ENCODE measurements at regions not wholly inside any gene's neighbourhood (a gene's known extent, or its start where the extent isn't known, plus 50 kb on each side); places are given as distances from the start of the nearest gene placed in this dataset.

DNA sequence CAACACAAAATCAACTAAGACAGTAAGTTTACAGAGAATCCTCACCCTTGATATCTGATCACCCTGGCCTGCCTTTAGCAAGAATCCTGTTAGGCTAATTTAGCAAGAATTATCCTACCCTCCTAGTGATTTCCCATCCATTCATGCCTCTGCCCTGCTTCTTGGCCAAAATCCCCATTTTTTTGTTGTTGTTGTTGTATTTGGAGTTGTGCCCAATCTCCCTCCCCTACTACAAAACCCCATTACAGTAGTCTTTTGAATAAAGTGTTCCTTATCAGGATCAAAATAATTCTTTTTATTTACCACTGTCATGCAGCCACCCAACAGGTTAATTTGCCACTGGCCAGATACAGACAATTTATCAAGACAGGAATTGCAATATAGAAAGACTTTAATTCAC lies 58.5 kb upstream of the CLINT1 start:
- H3K27ac ChIP-seq = no peak overlapping the region
- TF ChIP-seq, protein P1, sequence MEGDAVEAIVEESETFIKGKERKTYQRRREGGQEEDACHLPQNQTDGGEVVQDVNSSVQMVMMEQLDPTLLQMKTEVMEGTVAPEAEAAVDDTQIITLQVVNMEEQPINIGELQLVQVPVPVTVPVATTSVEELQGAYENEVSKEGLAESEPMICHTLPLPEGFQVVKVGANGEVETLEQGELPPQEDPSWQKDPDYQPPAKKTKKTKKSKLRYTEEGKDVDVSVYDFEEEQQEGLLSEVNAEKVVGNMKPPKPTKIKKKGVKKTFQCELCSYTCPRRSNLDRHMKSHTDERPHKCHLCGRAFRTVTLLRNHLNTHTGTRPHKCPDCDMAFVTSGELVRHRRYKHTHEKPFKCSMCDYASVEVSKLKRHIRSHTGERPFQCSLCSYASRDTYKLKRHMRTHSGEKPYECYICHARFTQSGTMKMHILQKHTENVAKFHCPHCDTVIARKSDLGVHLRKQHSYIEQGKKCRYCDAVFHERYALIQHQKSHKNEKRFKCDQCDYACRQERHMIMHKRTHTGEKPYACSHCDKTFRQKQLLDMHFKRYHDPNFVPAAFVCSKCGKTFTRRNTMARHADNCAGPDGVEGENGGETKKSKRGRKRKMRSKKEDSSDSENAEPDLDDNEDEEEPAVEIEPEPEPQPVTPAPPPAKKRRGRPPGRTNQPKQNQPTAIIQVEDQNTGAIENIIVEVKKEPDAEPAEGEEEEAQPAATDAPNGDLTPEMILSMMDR (IDR thresholded peaks at IDR 0.05 in 4 of 5, conservative IDR thresholded peaks at IDR 0.05 in 1 of 5) = no peak
- TF ChIP-seq POLR2A (IDR thresholded peaks at IDR 0.05) = no peak

DNA sequence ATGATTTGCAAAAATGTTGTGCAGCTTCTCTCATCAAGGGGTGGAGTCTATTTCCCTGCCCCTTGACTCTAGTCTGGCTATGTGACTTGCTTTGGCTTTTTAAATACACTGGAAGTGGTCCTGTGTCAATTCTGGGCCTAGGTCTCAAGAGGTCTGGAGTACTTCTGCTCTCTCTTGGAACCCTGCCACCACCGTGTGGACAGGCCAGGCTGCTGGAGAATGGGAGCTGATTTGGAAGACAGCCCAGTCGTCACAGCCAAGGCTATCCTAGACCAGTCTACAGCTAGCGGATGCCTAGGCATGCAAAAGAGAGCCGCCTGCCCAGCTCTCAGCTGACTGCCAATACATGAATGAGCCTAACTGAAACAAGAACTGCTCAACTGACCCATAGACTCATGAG lies 56.7 kb upstream of the CLINT1 start:
- no peak for TF ChIP-seq POLR2A (IDR thresholded peaks at IDR 0.05)
- TF ChIP-seq, protein P1 (IDR thresholded peaks at IDR 0.05 in 4 of 5, conservative IDR thresholded peaks at IDR 0.05 in 1 of 5) = no peak
- Histone ChIP-seq H3K4me3 (no peak overlapping the region), H3K4me1 (peaks cover 9 to 10% of the 10 kb centered on the region in 2 donors), H3K27ac (peak overlapping the region in 1 of 4 donors; percentile 43), H3K27me3 (no peaks in the 10 kb centered on the region), H3K9me3 (no peaks in the 10 kb centered on the region), H3K36me3 (no peaks in the 10 kb centered on the region)
- DNase-seq (peak; percentile 38 to 56), ATAC-seq (peak; percentile 64 to 77)
- intact Hi-C loops (cut with DNase I; ENCODE audit: low total_unique reads) (no loop called here), in situ Hi-C loops (cut with MboI; ENCODE audit: low sequenced_read_pairs in 4 of 4) (no loop called here)

More for the DNA sequence above, 58.5 kb upstream of the CLINT1 start:
- Histone ChIP-seq H3K4me3 (no peak overlapping the region), H3K4me1 (peaks cover 9 to 10% of the 10 kb centered on the region in 2 donors), H3K27me3 (no peaks in the 10 kb centered on the region), H3K36me3 (no peaks in the 10 kb centered on the region), H3K9me3 (no peaks in the 10 kb centered on the region)
- DNase-seq = no peak
- intact Hi-C loops (cut with DNase I; ENCODE audit: low total_unique reads) = no loop called here
- no peak for ATAC-seq
- in situ Hi-C loops (cut with MboI; ENCODE audit: low sequenced_read_pairs in 4 of 4) = no loop called here

DNA sequence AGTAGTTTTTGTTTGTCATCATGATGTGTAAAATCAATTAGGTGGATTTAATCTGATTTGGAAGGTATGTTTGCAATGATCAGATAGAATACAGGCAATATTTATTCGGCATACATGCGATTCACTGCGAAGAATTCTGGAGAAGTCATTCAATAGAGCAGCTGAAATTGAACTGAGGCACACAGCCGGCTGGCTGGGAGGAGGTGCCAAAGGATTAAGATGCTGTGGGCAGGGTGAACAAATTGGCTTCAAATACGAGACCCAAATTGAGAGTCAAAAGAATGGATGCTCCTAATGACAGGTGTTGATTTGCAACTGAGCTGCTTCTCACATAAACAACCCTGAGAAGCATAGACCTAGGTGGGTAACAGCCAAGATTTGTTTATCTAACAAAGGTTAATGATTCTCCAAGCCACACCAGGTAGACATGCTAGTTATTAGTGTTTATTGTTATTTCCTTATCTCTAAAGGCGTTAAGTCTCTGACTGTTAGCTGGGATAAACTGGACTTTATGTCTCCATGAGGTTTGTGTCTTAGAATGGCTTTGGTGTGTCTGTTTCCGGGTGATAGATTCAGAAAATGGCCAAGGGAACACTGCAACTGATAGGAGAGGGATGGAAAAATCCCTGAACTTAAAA lies 55.3 kb upstream of the CLINT1 start:
- in situ Hi-C loops (cut with MboI; ENCODE audit: low sequenced_read_pairs in 4 of 4) (no loop called here), intact Hi-C loops (cut with DNase I; ENCODE audit: low total_unique reads) (no loop called here)
- H3K4me3 ChIP-seq = no peak overlapping the region
- H3K9me3 ChIP-seq = no peaks in the 10 kb centered on the region
- no peak for TF ChIP-seq POLR2A (IDR thresholded peaks at IDR 0.05)
- H3K27ac ChIP-seq = no peak overlapping the region
- no peak for DNase-seq
- H3K4me1 ChIP-seq = peaks cover 9 to 10% of the 10 kb centered on the region in 2 donors
- no peaks in the 10 kb centered on the region for H3K27me3 ChIP-seq
- no peaks in the 10 kb centered on the region for H3K36me3 ChIP-seq
- no peak for ATAC-seq

DNA sequence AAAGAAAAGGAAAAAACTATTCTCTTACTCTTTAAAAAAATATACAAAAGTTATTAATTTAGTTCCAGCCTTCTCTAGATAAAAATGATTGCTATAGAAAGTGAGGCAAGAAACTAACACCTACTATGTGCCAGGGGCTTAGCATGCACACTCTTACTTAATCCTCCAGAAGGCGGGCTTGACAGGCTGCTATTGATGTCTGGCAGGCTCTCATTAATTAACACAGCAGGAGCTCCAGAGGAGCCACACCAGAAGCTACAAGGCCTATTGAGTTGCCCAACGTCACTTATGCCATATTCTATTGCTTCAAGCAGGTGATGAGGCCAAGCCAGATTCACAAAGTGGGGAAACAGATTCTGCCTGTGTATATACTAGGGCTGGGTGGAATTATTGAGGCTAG lies 54.6 kb upstream of the CLINT1 start:
- no peak overlapping the region for H3K27ac ChIP-seq
- DNase-seq (no peak), ATAC-seq (no peak)
- H3K9me3 ChIP-seq = no peaks in the 10 kb centered on the region
- TF ChIP-seq, protein P1 (IDR thresholded peaks at IDR 0.05 in 4 of 5, conservative IDR thresholded peaks at IDR 0.05 in 1 of 5) = no peak
- TF ChIP-seq POLR2A (IDR thresholded peaks at IDR 0.05) = no peak
- no peaks in the 10 kb centered on the region for H3K36me3 ChIP-seq
- H3K4me1 ChIP-seq = peaks cover 9 to 10% of the 10 kb centered on the region in 2 donors
- intact Hi-C loops (cut with DNase I; ENCODE audit: low total_unique reads) = no loop called here
- no peak overlapping the region for H3K4me3 ChIP-seq
- in situ Hi-C loops (cut with MboI; ENCODE audit: low sequenced_read_pairs in 4 of 4) = no loop called here
- H3K27me3 ChIP-seq = no peaks in the 10 kb centered on the region

DNA sequence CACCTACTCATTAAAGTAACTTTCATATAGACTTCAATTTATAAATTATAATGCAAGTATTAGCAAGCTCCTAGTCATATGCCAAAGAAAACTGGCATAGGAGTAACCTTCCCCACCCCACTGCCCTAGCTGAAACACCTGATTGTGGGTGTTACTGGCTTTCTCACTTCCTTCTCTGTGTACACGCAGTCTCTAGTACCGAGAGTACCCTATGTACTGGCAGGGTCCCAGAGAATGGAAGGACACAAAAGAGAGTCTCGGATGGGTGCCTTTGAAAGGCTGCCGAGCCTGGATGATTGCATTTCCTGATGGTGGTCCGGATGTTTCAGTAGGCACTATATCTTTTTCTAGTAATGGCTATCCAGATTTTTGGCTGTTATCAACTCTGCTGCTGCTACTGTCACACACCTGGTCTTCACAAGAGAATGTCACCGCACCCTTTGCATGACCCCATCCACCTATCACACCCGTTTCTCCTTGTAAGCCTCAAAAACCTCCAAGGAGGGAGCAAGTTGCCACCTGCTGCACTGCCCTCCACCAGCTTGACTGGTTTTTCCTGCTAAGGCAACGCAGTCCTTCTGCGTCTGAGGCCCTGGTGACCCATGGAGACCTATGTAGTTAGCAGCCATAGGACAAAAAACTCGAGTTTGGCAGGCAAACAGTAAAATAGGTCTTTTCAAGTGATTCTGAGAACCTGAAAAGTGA lies 53.8 kb upstream of the CLINT1 start:
- ATAC-seq (no peak), DNase-seq (no peak)
- H3K36me3 ChIP-seq = no peaks in the 10 kb centered on the region
- intact Hi-C loops (cut with DNase I; ENCODE audit: low total_unique reads) (no loop called here), in situ Hi-C loops (cut with MboI; ENCODE audit: low sequenced_read_pairs in 4 of 4) (no loop called here)
- H3K27me3 ChIP-seq = no peaks in the 10 kb centered on the region
- TF ChIP-seq, protein P1 (IDR thresholded peaks at IDR 0.05 in 4 of 5, conservative IDR thresholded peaks at IDR 0.05 in 1 of 5) = no peak
- TF ChIP-seq POLR2A (IDR thresholded peaks at IDR 0.05) = no peak
- H3K27ac ChIP-seq = no peak overlapping the region
- no peak overlapping the region for H3K4me3 ChIP-seq
- peaks cover 9 to 10% of the 10 kb centered on the region in 2 donors for H3K4me1 ChIP-seq
- no peaks in the 10 kb centered on the region for H3K9me3 ChIP-seq

All from gastrocnemius medialis (tissue), 4 donors.